ENCODE measurements at regions not wholly inside any gene's neighbourhood (a gene's known extent, or its start where the extent isn't known, plus 50 kb on each side); places are given as distances from the start of the nearest gene placed in this dataset.

- H3K36me3 Mint-ChIP-seq (ENCODE audit: insufficient read depth in 1 of 3, low read depth in 3 of 3) = peaks cover 0 to 2% (median 0%) of the 10 kb centered on the region in 3 experiments; a peak in 2 of 7 replicates
These were observed 288.5 kb downstream of the OSTF1 start for GRCh38 chr9:75376680-75377254.

More at GRCh38 chr9:75376680-75377254, 288.5 kb downstream of the OSTF1 start:
- Mint-ChIP-seq H3K27ac (no peak overlapping the region), H3K4me3 (no peak overlapping the region), H3K9me3 (peaks cover 5 to 7% of the 10 kb centered on the region in 2 experiments; a peak in 4 of 5 replicates), H3K4me1 (0 out of 4 replicates have a peak, but pooled peaks cover 0 to 2% of the 10 kb centered on the region in 2 experiments), H3K27me3 (ENCODE audit: low read depth) (no peaks in the 10 kb centered on the region)
- H2AFZ ChIP-seq (ENCODE audit: low read length) = no peak overlapping the region
- H2AK5ac ChIP-seq (ENCODE audit: insufficient read length, low read length) = no peak overlapping the region
- H3T11ph ChIP-seq (ENCODE audit: low read length) = no peak overlapping the region
- no peak overlapping the region for H3K4me2 ChIP-seq (ENCODE audit: insufficient read depth, insufficient read length, low read length)
- no peak overlapping the region for H4K5ac ChIP-seq (ENCODE audit: insufficient read length, low read depth, low read length)
- H3K4me1 ChIP-seq (ENCODE audit: insufficient read depth, low read length) = no peaks in the 10 kb centered on the region
- no peaks in the 10 kb centered on the region for H3K79me1 ChIP-seq (ENCODE audit: insufficient read depth, low read depth, low read length, poor library complexity, severe bottlenecking)
- H2BK12ac ChIP-seq (ENCODE audit: insufficient read length, low read depth, low read length) = no peak overlapping the region
- no peak overlapping the region for H2BK15ac ChIP-seq (ENCODE audit: low read depth, low read length)
- no peak overlapping the region for H4K91ac ChIP-seq (ENCODE audit: insufficient read length, low read depth, low read length)
- H3K23me2 ChIP-seq (ENCODE audit: insufficient read length, low read depth, low read length, poor library complexity, severe bottlenecking) = no peaks in the 10 kb centered on the region
- no peak overlapping the region for H4K8ac ChIP-seq (replicated peaks; ENCODE audit: insufficient read length, low read depth, low read length)
- no peak overlapping the region for H2BK120ac ChIP-seq (ENCODE audit: low read depth, low read length, poor library complexity, severe bottlenecking)
- no peaks in the 10 kb centered on the region for H3K79me2 ChIP-seq (ENCODE audit: insufficient read depth, low read length)
- no peak overlapping the region for H3K18ac ChIP-seq (ENCODE audit: insufficient read length, low read depth, low read length)
- WGBS (ENCODE audit: extremely low coverage, insufficient read length, low lambda C conversion rate) = no CpG with 5 or more reads among the region's 3 CpGs
- H2BK20ac ChIP-seq (ENCODE audit: low read depth, low read length, poor library complexity, severe bottlenecking) = no peak overlapping the region
- H3K27ac ChIP-seq (ENCODE audit: insufficient read length, low read depth, low read length) = no peak overlapping the region
- no peaks in the 10 kb centered on the region for H3K9me3 ChIP-seq (ENCODE audit: control insufficient read depth, low read depth, low read length)
- no peak for TF ChIP-seq CTCF (conservative IDR thresholded peaks at IDR 0.05)
- H3K4ac ChIP-seq (ENCODE audit: low read depth, low read length) = no peak overlapping the region
- DNase-seq = no peak
- H3K56ac ChIP-seq (ENCODE audit: insufficient read length, low read depth, low read length) = no peak overlapping the region
- H2BK5ac ChIP-seq (ENCODE audit: insufficient read length, low read length) = no peak overlapping the region
- no peak overlapping the region for H3K14ac ChIP-seq (ENCODE audit: insufficient read depth, low read length)
- H3K27me3 ChIP-seq (ENCODE audit: insufficient read depth, low read length) = no peaks in the 10 kb centered on the region
- no peaks in the 10 kb centered on the region for H4K20me1 ChIP-seq (ENCODE audit: control insufficient read depth, insufficient read depth, insufficient read length)
- H3K23ac ChIP-seq (ENCODE audit: insufficient read length, low read depth, low read length) = no peak overlapping the region
- no peak overlapping the region for H3K9ac ChIP-seq (ENCODE audit: extremely low read depth, insufficient read length, low read length)

Measured in H9 (cell line).